A673 (cell line): ENCODE measurements at regions not wholly inside any gene's neighbourhood (a gene's known extent, or its start where the extent isn't known, plus 50 kb on each side); places are given as distances from the start of the nearest gene placed in this dataset.

Experiments
- EZH2 ChIP-seq: fragments of 200-600 bp; sonication (generic); IDR thresholded peaks from 2 replicates; pipeline ENCODE4 v1.6.1; 2017; ENCODE audit warnings: borderline replicate concordance, low read depth, mild to moderate bottlenecking, mixed read lengths, antibody characterized with exemption, low read length; ENCODE audit not compliant: poor library complexity, severe bottlenecking
- TF ChIP-seq, protein P1 (sequence below): fragments of 300-800, 200-600 bp; sonication (generic); conservative IDR thresholded peaks from 2 replicates; pipeline ENCODE4 v1.5.1; 2017; ENCODE audit warnings: low read depth, mild to moderate bottlenecking, antibody characterized with exemption, low read length, moderate library complexity, mixed read lengths

DNA sequence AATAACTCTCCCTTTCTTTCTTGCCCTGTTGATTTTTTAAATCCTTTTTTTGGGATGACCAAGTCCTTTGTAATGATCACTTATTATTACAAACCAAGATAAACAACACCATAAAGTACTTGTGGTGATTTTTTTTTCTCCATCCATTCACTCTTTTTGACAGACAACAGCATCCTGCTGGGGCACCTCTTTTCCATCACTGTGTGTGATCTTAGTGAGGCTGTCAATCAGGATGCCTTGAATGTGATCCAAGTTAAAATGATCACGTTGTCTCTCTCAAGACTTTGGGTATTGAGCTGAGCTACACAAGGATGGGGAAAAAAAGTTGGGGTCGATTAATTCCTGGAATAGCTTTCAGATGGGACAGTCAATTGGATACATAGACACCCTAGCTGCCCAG, 73.6 kb upstream of the PPP2R2B start:
- TF ChIP-seq EZH2: no peak
- TF ChIP-seq, protein P1, sequence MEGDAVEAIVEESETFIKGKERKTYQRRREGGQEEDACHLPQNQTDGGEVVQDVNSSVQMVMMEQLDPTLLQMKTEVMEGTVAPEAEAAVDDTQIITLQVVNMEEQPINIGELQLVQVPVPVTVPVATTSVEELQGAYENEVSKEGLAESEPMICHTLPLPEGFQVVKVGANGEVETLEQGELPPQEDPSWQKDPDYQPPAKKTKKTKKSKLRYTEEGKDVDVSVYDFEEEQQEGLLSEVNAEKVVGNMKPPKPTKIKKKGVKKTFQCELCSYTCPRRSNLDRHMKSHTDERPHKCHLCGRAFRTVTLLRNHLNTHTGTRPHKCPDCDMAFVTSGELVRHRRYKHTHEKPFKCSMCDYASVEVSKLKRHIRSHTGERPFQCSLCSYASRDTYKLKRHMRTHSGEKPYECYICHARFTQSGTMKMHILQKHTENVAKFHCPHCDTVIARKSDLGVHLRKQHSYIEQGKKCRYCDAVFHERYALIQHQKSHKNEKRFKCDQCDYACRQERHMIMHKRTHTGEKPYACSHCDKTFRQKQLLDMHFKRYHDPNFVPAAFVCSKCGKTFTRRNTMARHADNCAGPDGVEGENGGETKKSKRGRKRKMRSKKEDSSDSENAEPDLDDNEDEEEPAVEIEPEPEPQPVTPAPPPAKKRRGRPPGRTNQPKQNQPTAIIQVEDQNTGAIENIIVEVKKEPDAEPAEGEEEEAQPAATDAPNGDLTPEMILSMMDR: no peak
